ENCODE measurements at regions not wholly inside any gene's neighbourhood (a gene's known extent, or its start where the extent isn't known, plus 50 kb on each side); places are given as distances from the start of the nearest gene placed in this dataset.

DNA sequence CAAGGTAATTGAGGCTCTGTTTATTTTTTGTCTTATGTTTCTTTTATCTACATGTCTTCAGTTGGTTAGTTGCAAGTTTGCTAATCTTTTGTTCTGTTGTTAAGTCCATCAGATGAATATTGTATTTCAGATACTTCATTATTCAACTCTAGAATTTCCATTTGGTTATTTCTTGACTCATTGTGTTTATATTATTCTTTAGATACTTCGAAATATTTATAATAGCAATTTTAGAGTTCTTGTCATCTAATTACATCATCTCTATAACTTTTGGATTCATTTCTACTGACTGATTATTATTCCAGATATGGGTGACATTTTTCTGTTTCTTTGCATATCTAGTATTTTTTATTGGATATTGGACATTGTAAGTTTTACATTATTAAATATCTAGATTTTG is 405.6 kb downstream of the PLPP3 start:
- no peak overlapping the region for H3K9ac ChIP-seq (ENCODE audit: low read depth, low read length, poor library complexity, severe bottlenecking)
- H3K36me3 ChIP-seq (ENCODE audit: insufficient read depth, low read length) = no peaks in the 10 kb centered on the region
- H3K4me3 ChIP-seq (ENCODE audit: low read length, poor library complexity, severe bottlenecking) = no peak overlapping the region
- H3K9me3 ChIP-seq (ENCODE audit: insufficient read depth, low read depth, low read length) = no peaks in the 10 kb centered on the region
- H3K4me1 ChIP-seq (ENCODE audit: insufficient read depth, low read length, poor library complexity, severe bottlenecking) = no peaks in the 10 kb centered on the region
- no peaks in the 10 kb centered on the region for H3K79me2 ChIP-seq (ENCODE audit: insufficient read depth, low read length)
- no peak overlapping the region for H2AFZ ChIP-seq (ENCODE audit: low read length)
- TF ChIP-seq CTCF (conservative IDR thresholded peaks at IDR 0.05; ENCODE audit: low read length) (no peak), EZH2phosphoT487 (IDR thresholded peaks at IDR 0.05; ENCODE audit: borderline replicate concordance) (no peak)
- H3K9me2 ChIP-seq (replicated peaks; ENCODE audit: low read depth, low read length) = no peaks in the 10 kb centered on the region
- no peak overlapping the region for H3K4me2 ChIP-seq (ENCODE audit: low read depth, low read length, poor library complexity, severe bottlenecking)
- no peaks in the 10 kb centered on the region for H3F3A ChIP-seq (ENCODE audit: low read depth)
- H4K20me1 ChIP-seq (ENCODE audit: insufficient read depth, low read length, poor library complexity, severe bottlenecking) = no peaks in the 10 kb centered on the region
- H3K27me3 ChIP-seq (ENCODE audit: insufficient read depth, low read length, poor library complexity, severe bottlenecking) = no peaks in the 10 kb centered on the region

GRCh38 chr1:56171670-56172069 is 407.7 kb downstream of the PLPP3 start:
- no peak overlapping the region for H3K4me2 ChIP-seq (ENCODE audit: low read depth, low read length, poor library complexity, severe bottlenecking)
- H3K9ac ChIP-seq (ENCODE audit: low read depth, low read length, poor library complexity, severe bottlenecking) = no peak overlapping the region
- no peaks in the 10 kb centered on the region for H3K4me1 ChIP-seq (ENCODE audit: insufficient read depth, low read length, poor library complexity, severe bottlenecking)
- TF ChIP-seq CTCF (conservative IDR thresholded peaks at IDR 0.05; ENCODE audit: low read length) = no peak
- no peak for TF ChIP-seq EZH2phosphoT487 (IDR thresholded peaks at IDR 0.05; ENCODE audit: borderline replicate concordance)
- H2AFZ ChIP-seq (ENCODE audit: low read length) = no peak overlapping the region
- no peaks in the 10 kb centered on the region for H3K9me2 ChIP-seq (replicated peaks; ENCODE audit: low read depth, low read length)
- no peaks in the 10 kb centered on the region for H4K20me1 ChIP-seq (ENCODE audit: insufficient read depth, low read length, poor library complexity, severe bottlenecking)
- H3K27me3 ChIP-seq (ENCODE audit: insufficient read depth, low read length, poor library complexity, severe bottlenecking) = no peaks in the 10 kb centered on the region
- no peaks in the 10 kb centered on the region for H3K79me2 ChIP-seq (ENCODE audit: insufficient read depth, low read length)
- H3K36me3 ChIP-seq (ENCODE audit: insufficient read depth, low read length) = no peaks in the 10 kb centered on the region
- no peaks in the 10 kb centered on the region for H3K9me3 ChIP-seq (ENCODE audit: insufficient read depth, low read depth, low read length)
- no peaks in the 10 kb centered on the region for H3F3A ChIP-seq (ENCODE audit: low read depth)
- no peak overlapping the region for H3K4me3 ChIP-seq (ENCODE audit: low read length, poor library complexity, severe bottlenecking)

DNA sequence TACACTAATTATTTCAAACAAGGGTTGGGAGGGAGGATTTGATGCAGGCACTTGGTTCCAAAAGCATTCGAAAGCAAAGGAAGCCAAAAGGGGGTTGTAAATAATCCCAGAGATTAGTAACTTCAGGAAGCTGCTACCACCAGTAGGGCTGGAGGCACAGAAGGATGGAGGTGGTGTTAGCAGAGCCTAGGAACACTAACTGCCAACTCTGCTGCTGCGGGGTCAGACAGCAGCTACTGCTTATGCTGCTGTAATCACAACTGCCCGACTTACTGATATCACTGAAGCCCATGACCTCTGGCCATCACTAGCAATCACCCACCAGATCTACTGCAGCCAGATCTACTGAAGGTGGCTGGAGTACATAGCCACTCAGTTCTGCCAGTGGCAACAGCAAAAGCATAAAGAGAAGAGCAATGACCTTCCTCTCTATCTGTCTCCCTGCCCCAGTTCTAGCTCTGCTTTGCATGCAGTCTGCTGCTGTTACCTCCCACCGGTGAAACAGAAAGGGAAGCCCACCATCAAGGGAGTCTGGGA is 408.5 kb downstream of the PLPP3 start:
- H2AFZ ChIP-seq (ENCODE audit: low read length) = no peak overlapping the region
- no peak overlapping the region for H3K9ac ChIP-seq (ENCODE audit: low read depth, low read length, poor library complexity, severe bottlenecking)
- H3K9me2 ChIP-seq (replicated peaks; ENCODE audit: low read depth, low read length) = no peaks in the 10 kb centered on the region
- H3K4me1 ChIP-seq (ENCODE audit: insufficient read depth, low read length, poor library complexity, severe bottlenecking) = no peaks in the 10 kb centered on the region
- H4K20me1 ChIP-seq (ENCODE audit: insufficient read depth, low read length, poor library complexity, severe bottlenecking) = no peaks in the 10 kb centered on the region
- TF ChIP-seq CTCF (conservative IDR thresholded peaks at IDR 0.05; ENCODE audit: low read length) (no peak), EZH2phosphoT487 (IDR thresholded peaks at IDR 0.05; ENCODE audit: borderline replicate concordance) (no peak)
- H3F3A ChIP-seq (ENCODE audit: low read depth) = no peaks in the 10 kb centered on the region
- no peak overlapping the region for H3K4me2 ChIP-seq (ENCODE audit: low read depth, low read length, poor library complexity, severe bottlenecking)
- H3K36me3 ChIP-seq (ENCODE audit: insufficient read depth, low read length) = no peaks in the 10 kb centered on the region
- no peaks in the 10 kb centered on the region for H3K9me3 ChIP-seq (ENCODE audit: insufficient read depth, low read depth, low read length)
- H3K4me3 ChIP-seq (ENCODE audit: low read length, poor library complexity, severe bottlenecking) = no peak overlapping the region
- no peaks in the 10 kb centered on the region for H3K27me3 ChIP-seq (ENCODE audit: insufficient read depth, low read length, poor library complexity, severe bottlenecking)
- H3K79me2 ChIP-seq (ENCODE audit: insufficient read depth, low read length) = no peaks in the 10 kb centered on the region

All from Loucy (cell line).